BE2C (cell line): ENCODE measurements at regions not wholly inside any gene's neighbourhood (a gene's known extent, or its start where the extent isn't known, plus 50 kb on each side); places are given as distances from the start of the nearest gene placed in this dataset.

ENCODE experiments used
- DNase-seq: peaks from one replicate; pipeline ENCODE4 v3.0.0-alpha.2; 2020
- H3K27me3 ChIP-seq: fragments of 250-450 bp; sonication (Bioruptor Pico); 2 replicates; pipeline ENCODE4 v1.5.1; 2020; ENCODE audit warnings: mild to moderate bottlenecking
- H3K36me3 ChIP-seq: fragments of 250-450 bp; sonication (Bioruptor Pico); 2 replicates; pipeline ENCODE4 v1.5.1; 2020; ENCODE audit warnings: mild to moderate bottlenecking
- H3K4me1 ChIP-seq: fragments of 250-450 bp; sonication (Bioruptor Pico); 2 replicates; pipeline ENCODE4 v1.5.1; 2020
- H3K4me3 ChIP-seq: 2 replicates; pipeline ENCODE4 v1.5.1; 2011; ENCODE audit warnings: low read depth, low read length
- H3K9me3 ChIP-seq: fragments of 250-450 bp; sonication (Bioruptor Pico); 2 replicates; pipeline ENCODE4 v1.5.1; 2020
- TF ChIP-seq, protein P1 (sequence below): IDR thresholded peaks from 2 replicates; pipeline ENCODE4 v1.5.1; 2012; ENCODE audit warnings: mild to moderate bottlenecking, low read depth, low read length

DNA sequence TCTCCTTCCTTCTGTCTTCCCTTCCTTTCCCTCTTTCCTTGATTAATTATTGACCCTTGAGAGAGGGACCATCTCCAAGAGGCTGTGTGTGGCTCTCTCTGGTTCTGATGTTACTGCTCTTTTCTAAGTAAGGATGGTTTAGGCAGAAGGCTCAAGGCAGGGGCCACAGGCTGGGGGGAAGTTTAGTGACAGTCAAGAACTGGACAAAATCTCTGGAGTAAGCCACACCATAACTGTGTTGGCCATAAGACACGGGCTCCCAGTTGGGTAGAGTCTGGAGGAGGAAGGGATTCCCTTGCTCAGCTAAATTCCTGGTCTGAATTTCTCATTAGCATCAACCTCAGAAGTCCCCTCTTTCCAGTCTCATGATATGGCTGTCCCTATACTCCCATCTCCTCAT lies 74.7 kb downstream of the BUD13 start:
- H3K27me3 ChIP-seq, result no peaks in the 10 kb centered on the region

DNA sequence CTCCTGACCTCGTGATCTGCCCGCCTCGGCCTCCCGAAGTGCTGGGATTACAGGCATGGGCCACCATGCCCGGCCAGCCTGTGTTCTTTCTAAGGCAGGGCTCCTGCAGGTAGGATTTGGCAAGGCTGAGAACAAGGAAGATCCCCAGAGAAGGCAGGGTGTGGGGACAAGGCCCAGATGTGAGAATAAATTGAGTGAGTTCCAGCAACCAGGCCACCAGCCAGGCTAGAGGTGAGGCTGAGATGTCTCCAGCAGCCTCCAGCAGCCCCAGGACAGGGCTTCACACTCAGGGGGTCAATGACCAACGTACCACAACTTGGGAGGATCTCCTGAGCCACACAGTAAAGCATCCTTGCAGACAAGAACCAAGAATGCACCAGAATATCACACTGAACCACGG lies 75.1 kb downstream of the BUD13 start:
- Histone ChIP-seq H3K9me3 (no peaks in the 10 kb centered on the region), H3K27me3 (no peaks in the 10 kb centered on the region), H3K4me3 (no peak overlapping the region), H3K36me3 (no peaks in the 10 kb centered on the region), H3K4me1 (no peaks in the 10 kb centered on the region; the same call in 1 of the 2 replicates)
- no peak for DNase-seq
- TF ChIP-seq, protein P1, sequence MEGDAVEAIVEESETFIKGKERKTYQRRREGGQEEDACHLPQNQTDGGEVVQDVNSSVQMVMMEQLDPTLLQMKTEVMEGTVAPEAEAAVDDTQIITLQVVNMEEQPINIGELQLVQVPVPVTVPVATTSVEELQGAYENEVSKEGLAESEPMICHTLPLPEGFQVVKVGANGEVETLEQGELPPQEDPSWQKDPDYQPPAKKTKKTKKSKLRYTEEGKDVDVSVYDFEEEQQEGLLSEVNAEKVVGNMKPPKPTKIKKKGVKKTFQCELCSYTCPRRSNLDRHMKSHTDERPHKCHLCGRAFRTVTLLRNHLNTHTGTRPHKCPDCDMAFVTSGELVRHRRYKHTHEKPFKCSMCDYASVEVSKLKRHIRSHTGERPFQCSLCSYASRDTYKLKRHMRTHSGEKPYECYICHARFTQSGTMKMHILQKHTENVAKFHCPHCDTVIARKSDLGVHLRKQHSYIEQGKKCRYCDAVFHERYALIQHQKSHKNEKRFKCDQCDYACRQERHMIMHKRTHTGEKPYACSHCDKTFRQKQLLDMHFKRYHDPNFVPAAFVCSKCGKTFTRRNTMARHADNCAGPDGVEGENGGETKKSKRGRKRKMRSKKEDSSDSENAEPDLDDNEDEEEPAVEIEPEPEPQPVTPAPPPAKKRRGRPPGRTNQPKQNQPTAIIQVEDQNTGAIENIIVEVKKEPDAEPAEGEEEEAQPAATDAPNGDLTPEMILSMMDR, result no peak

More for the DNA sequence above, 74.7 kb downstream of the BUD13 start:
- DNase-seq, result no peak
- Histone ChIP-seq H3K9me3 (no peaks in the 10 kb centered on the region), H3K4me1 (peaks cover 4% of the 10 kb centered on the region), H3K36me3 (no peaks in the 10 kb centered on the region), H3K4me3 (no peak overlapping the region)
- TF ChIP-seq, protein P1, result no peak

DNA sequence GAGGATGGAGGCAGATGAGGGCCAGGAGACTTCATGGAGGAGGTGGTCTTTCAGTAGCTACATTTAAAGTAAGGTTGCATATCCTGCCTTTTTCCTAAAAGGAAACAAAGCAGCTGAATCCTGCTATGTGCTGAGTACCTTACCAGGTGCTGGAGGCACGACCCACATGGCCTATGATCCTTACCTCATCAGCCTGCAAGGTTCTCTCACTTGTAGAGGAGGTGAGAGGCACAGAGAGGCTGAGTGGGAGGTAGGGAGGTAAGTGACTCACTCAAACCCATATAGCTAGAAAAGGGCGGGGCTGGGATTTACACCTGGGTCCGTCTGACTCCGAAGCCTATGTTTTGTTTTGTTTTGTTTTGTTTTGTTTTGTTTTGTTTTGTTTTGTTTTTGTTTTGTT lies 75.8 kb downstream of the BUD13 start:
- TF ChIP-seq, protein P1, result no peak
- no peaks in the 10 kb centered on the region for H3K36me3 ChIP-seq
- H3K4me1 ChIP-seq, result no peaks in the 10 kb centered on the region; the same call in 1 of the 2 replicates
- no peaks in the 10 kb centered on the region for H3K27me3 ChIP-seq
- DNase-seq, result no peak
- H3K4me3 ChIP-seq, result no peak overlapping the region
- H3K9me3 ChIP-seq, result no peaks in the 10 kb centered on the region

DNA sequence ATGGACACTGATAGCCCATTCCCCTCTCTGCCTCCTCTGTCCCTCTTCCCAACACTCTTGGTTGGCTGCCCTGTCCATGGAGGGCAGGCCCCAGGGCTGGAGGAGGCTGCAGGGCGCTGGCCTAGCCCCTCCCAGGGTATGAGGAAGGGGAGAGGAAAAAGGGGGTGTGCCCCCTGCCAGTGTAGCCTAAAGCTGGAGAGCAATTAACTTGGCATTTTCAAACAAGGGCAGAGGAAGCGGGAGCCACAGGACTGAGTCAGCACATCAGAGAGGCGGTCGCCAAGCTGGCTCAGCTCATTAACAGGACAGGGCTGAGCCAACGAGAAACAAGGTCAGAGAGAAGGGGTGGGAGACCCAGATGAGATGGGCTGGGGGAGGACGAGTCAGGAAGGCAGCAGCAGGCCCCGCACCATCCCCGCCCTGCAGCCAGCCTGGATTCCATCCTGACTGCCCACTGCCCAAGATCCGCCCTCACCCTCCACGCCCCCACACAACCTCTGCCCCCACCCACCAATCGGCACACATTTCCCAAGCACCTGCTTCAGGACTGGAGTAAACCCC lies 76.3 kb downstream of the BUD13 start:
- TF ChIP-seq, protein P1, result no peak
- Histone ChIP-seq H3K4me1 (no peaks in the 10 kb centered on the region; the same call in 1 of the 2 replicates), H3K27me3 (no peaks in the 10 kb centered on the region), H3K9me3 (no peaks in the 10 kb centered on the region), H3K36me3 (no peaks in the 10 kb centered on the region), H3K4me3 (no peak overlapping the region)
- no peak for DNase-seq

DNA sequence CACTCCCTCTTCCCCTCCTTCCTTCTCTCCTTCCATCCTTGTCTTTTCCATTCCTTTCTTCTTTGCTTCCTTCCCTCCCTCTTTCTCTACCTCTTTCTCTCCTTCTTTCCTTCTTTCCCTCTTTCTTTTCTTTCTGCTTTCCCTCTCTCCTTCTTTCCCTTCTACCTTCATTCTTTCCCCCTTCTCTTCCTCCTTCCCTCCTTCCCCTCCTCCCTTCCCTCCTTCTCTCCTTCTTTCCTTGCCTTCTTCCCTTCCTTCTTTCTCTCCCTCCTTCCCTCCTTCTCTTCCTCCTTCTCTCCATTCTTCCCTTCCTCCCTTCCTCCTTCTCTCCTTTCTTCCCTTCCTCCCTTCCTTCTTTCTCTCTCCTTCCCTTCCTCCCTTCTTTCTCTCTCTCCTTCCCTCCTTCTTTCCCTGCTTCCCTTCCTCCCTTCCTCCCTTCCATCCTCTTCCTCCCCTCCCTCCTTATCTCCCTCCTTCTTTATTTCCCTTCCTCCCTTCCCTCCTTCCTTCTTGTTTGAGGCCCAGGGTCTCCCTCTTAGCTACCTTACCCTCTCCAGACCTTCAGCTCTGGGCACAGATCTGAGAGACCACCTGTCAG lies 77.0 kb downstream of the BUD13 start:
- DNase-seq, result no peak
- TF ChIP-seq, protein P1, result no peak
- Histone ChIP-seq H3K4me3 (no peak overlapping the region), H3K36me3 (no peaks in the 10 kb centered on the region), H3K4me1 (peaks cover 4% of the 10 kb centered on the region), H3K9me3 (no peaks in the 10 kb centered on the region), H3K27me3 (no peaks in the 10 kb centered on the region)

DNA sequence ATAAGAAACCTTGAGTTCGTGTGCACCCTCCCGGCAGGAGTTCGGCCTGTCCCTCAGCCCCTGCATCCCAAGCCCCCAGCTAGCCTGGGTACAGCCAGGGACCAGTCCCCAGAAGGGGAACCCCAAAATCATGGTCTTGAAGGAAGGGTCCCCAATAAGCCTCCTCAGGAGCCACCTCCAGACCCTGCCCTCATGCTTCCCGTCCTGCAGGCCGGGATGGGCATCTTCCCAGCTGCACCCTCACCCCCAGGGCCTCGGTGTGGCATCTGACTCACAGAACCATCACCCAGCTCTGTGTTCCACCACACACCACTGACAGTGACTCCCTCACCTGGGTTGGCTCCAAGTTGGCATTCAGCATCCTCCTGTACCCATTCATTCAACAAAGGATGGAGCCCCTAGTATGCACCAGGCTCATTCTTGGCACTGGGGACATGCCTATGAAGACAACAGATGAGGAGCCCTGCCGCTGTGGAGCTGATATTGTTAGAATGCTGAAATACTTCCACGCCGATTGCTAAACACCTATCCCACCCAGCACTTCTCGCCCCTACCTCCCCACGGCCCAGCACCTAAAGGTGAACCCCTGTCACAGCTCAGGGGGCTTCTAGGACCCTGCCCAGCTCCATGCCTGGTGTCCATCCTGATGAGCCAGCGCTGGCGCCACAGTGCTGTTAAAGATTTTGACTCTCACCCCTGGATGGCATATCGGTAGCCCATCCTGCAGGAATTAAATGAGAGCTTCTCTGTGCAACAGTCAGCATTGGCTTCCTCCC lies 77.8 kb downstream of the BUD13 start:
- TF ChIP-seq, protein P1, result no peak
- H3K27me3 ChIP-seq, result no peaks in the 10 kb centered on the region
- H3K4me3 ChIP-seq, result no peak overlapping the region
- no peak for DNase-seq
- H3K4me1 ChIP-seq, result peaks cover 5% of the 10 kb centered on the region
- H3K9me3 ChIP-seq, result no peaks in the 10 kb centered on the region
- H3K36me3 ChIP-seq, result no peaks in the 10 kb centered on the region
